ENCODE measurements at regions not wholly inside any gene's neighbourhood (a gene's known extent, or its start where the extent isn't known, plus 50 kb on each side); places are given as distances from the start of the nearest gene placed in this dataset.

- TF ChIP-seq GPBP1L1 (CRISPR knock-in tag; IDR thresholded peaks at IDR 0.05) (no peak), CENPX (CRISPR knock-in tag; IDR thresholded peaks at IDR 0.05) (no peak), NONO (IDR thresholded peaks at IDR 0.05) (no peak), NONO (CRISPR knock-in tag; conservative IDR thresholded peaks at IDR 0.05) (peak; percentile 42; the same call in 1 of the 2 replicates), RELA (CRISPR knock-in tag; IDR thresholded peaks at IDR 0.05) (no peak), ZNF558 (CRISPR knock-in tag; IDR thresholded peaks at IDR 0.05; ENCODE audit: borderline replicate concordance) (peak; percentile 36; the same call in 1 of the 2 replicates), HDAC2 (CRISPR knock-in tag; IDR thresholded peaks at IDR 0.05) (peak; percentile 98), KDM4B (CRISPR knock-in tag; IDR thresholded peaks at IDR 0.05) (no peak), ZNF12 (CRISPR knock-in tag; IDR thresholded peaks at IDR 0.05) (peak; percentile 97), ZNF274 (CRISPR knock-in tag; IDR thresholded peaks at IDR 0.05) (no peak), NFKBIZ (CRISPR knock-in tag; IDR thresholded peaks at IDR 0.05) (no peak), ZNF510 (CRISPR knock-in tag; IDR thresholded peaks at IDR 0.05; ENCODE audit: low read depth) (no peak; the same call in 1 of the 2 replicates), XBP1 (CRISPR knock-in tag; IDR thresholded peaks at IDR 0.05) (peak; percentile 46; the same call in 1 of the 2 replicates), HMGA1 (CRISPR knock-in tag; conservative IDR thresholded peaks at IDR 0.05) (no peak), HNF4G (IDR thresholded peaks at IDR 0.05; ENCODE audit: borderline replicate concordance, low read depth, low read length) (peak; percentile 33; the same call in 1 of the 2 replicates), HNF4G (CRISPR knock-in tag; IDR thresholded peaks at IDR 0.05; ENCODE audit: borderline replicate concordance, low read depth) (0 out of 2 replicates have a peak, but pooled peaks have one; percentile 65), TARDBP (CRISPR knock-in tag; IDR thresholded peaks at IDR 0.05) (peak; percentile 75), ZNF280B (CRISPR knock-in tag; IDR thresholded peaks at IDR 0.05; ENCODE audit: borderline replicate concordance) (no peak), NR3C1 (CRISPR knock-in tag; IDR thresholded peaks at IDR 0.05) (no peak), TEAD2 (CRISPR knock-in tag; IDR thresholded peaks at IDR 0.05) (no peak), ZNF503 (CRISPR knock-in tag; IDR thresholded peaks at IDR 0.05) (peak; percentile 25; the same call in 1 of the 2 replicates), ZNF678 (CRISPR knock-in tag; IDR thresholded peaks at IDR 0.05) (no peak), ZNF33A (CRISPR knock-in tag; IDR thresholded peaks at IDR 0.05; ENCODE audit: borderline replicate concordance) (no peak), TRAFD1 (CRISPR knock-in tag; IDR thresholded peaks at IDR 0.05; ENCODE audit: borderline replicate concordance) (0 out of 2 replicates have a peak, but pooled peaks have one; percentile 50)
Measured at GRCh38 chr2:120539937-120540718, 194.2 kb downstream of the INHBB start (continued).
